Kidney (tissue), 13 donors: ENCODE measurements at regions not wholly inside any gene's neighbourhood (a gene's known extent, or its start where the extent isn't known, plus 50 kb on each side); places are given as distances from the start of the nearest gene placed in this dataset.

Experiments used
- DNase-seq, 5 donors: peaks; one replicate each; pipeline ENCODE4 v3.0.0-alpha.2; 2013 to 2020
- FAIRE-seq: peaks from 2 replicates; lab custom pipeline; 2012; peaks lifted over from hg19 to GRCh38; lab: Jason Lieb, UNC
- H3K27ac ChIP-seq, 2 donors: one replicate each; pipeline ENCODE4 v1.7.0; 2013; ENCODE audit warnings: low read depth in 2 of 2, low read length in 2 of 2, inconsistent platforms in 1 of 2
- H3K27me3 ChIP-seq: one replicate; pipeline ENCODE4 v1.7.1; 2013; ENCODE audit warnings: low read length, inconsistent platforms; ENCODE audit not compliant: control insufficient read depth, insufficient read depth
- H3K36me3 ChIP-seq, 3 donors: one replicate each; pipeline versions ENCODE4 v1.7.0 to v1.7.1; 2013; ENCODE audit warnings: low read length in 3 of 3, control low read depth in 1 of 3, inconsistent platforms in 1 of 3; ENCODE audit not compliant: insufficient read depth in 3 of 3, control insufficient read depth in 2 of 3
- H3K4me1 ChIP-seq, 3 donors: one replicate each; pipeline versions ENCODE4 v1.7.0 to v1.7.1; 2013; ENCODE audit warnings: low read length in 3 of 3, inconsistent platforms in 1 of 3, low read depth in 1 of 3; ENCODE audit not compliant: control insufficient read depth in 2 of 3, insufficient read depth in 2 of 3
- H3K4me3 ChIP-seq, 3 donors: one replicate each; pipeline versions ENCODE4 v1.7.0 to v1.8.1; 2013; ENCODE audit warnings: low read length in 3 of 3, control low read depth in 1 of 3, inconsistent platforms in 1 of 3
- H3K9ac ChIP-seq, 3 donors: one replicate each; pipeline versions ENCODE4 v1.7.0 to v1.7.1; 2013; ENCODE audit warnings: low read length in 3 of 3, control low read depth in 1 of 3, inconsistent platforms in 1 of 3
- H3K9me3 ChIP-seq, 3 donors: one replicate each; pipeline versions ENCODE4 v1.7.0 to v1.7.1; 2013; ENCODE audit warnings: low read length in 3 of 3, control low read depth in 1 of 3, inconsistent platforms in 1 of 3; ENCODE audit not compliant: control insufficient read depth in 2 of 3, insufficient read depth in 1 of 3
- CTCF ChIP-seq: IDR thresholded peaks from 3 replicates; pipeline ENCODE4 v1.5.1; 2012; ENCODE audit warnings: mild to moderate bottlenecking, moderate library complexity, borderline replicate concordance; ENCODE audit not compliant: insufficient read depth; ENCODE audit errors: extremely low read depth
- intact Hi-C: fragments of 100-400 bp; cut with DNase I; formaldehyde crosslinking; loops from one replicate; pipeline ENCODE4 v1.11.1; 2022
- donor health status: control.
- donor health status: control.
- donor health status: control.
- donor health status: control.
- donor health status: control.
- donor health status: DM: yes; HTN: yes; CAD: no.
- donor health status: Normal renal cell carcinoma (clear cell type).

GRCh38 chr10:45151467-45152214 is 150.9 kb downstream of the ZNF22 start:
- FAIRE-seq, result no peak

GRCh38 chr10:45152726-45153125 is 152.0 kb downstream of the ZNF22 start:
- Histone ChIP-seq H3K4me1 (no peaks in the 10 kb centered on the region), H3K27me3 (no peaks in the 10 kb centered on the region), H3K36me3 (no peaks in the 10 kb centered on the region), H3K27ac (no peak overlapping the region), H3K9me3 (no peaks in the 10 kb centered on the region), H3K4me3 (no peak overlapping the region), H3K9ac (no peak overlapping the region)
- FAIRE-seq, result no peak
- no peak for DNase-seq
- TF ChIP-seq CTCF, result no peak
- intact Hi-C loops, result no loop called here

More at GRCh38 chr10:45151467-45152214, 150.9 kb downstream of the ZNF22 start:
- TF ChIP-seq CTCF, result no peak
- intact Hi-C loops, result no loop called here
- Histone ChIP-seq H3K27ac (no peak overlapping the region), H3K4me3 (no peak overlapping the region), H3K4me1 (no peaks in the 10 kb centered on the region), H3K36me3 (no peaks in the 10 kb centered on the region), H3K9me3 (no peaks in the 10 kb centered on the region), H3K27me3 (no peaks in the 10 kb centered on the region), H3K9ac (no peak overlapping the region)
- DNase-seq, result no peak

- Histone ChIP-seq H3K27me3 (no peaks in the 10 kb centered on the region), H3K9ac (no peak overlapping the region), H3K36me3 (no peaks in the 10 kb centered on the region), H3K9me3 (no peaks in the 10 kb centered on the region), H3K4me1 (no peaks in the 10 kb centered on the region), H3K4me3 (no peak overlapping the region), H3K27ac (no peak overlapping the region)
- intact Hi-C loops, result no loop called here
- TF ChIP-seq CTCF, result no peak
- FAIRE-seq (no peak), DNase-seq (no peak)
Observed at GRCh38 chr10:45154502-45154901, 153.8 kb downstream of the ZNF22 start.
